ENCODE measurements at regions not wholly inside any gene's neighbourhood (a gene's known extent, or its start where the extent isn't known, plus 50 kb on each side); places are given as distances from the start of the nearest gene placed in this dataset.

- H3K27me3 ChIP-seq (ENCODE audit: control insufficient read depth in 2 of 2, insufficient read depth in 2 of 2, low read length in 2 of 2): peaks cover 3 to 4% of the 10 kb centered on the region in 2 donors
- Mint-ChIP-seq H3K4me3 (no peak overlapping the region), H3K27ac (no peak overlapping the region), H3K4me1 (peaks cover 4% of the 10 kb centered on the region), H3K9me3 (peaks cover 3 to 7% (median 5%) of the 10 kb centered on the region in 7 donors), H3K27me3 (ENCODE audit: low read depth in 3 of 3) (no peaks in the 10 kb centered on the region), H3K36me3 (peaks cover 0 to 2% of the 10 kb centered on the region in 2 donors)
- WGBS (ENCODE audit: insufficient coverage): 100% methylated on average over 1 of the region's 4 CpGs
- intact Hi-C loops (cut with micrococcal nuclease): loop anchor here in 1 of 2 donors (10.0 kb wide), 1 partner anchor 100 kb away; no protein-coding TSS in a partner anchor
- H3K4me1 ChIP-seq (ENCODE audit: control insufficient read depth in 1 of 2, insufficient read depth in 2 of 2, low read length in 2 of 2): no peaks in the 10 kb centered on the region
- no peak overlapping the region for H3K4me2 ChIP-seq (replicated peaks; ENCODE audit: extremely low read depth, low read length, poor library complexity, severe bottlenecking)
- H3K36me3 ChIP-seq (replicated peaks in 1 of 2; ENCODE audit: control insufficient read depth in 1 of 2, insufficient read depth in 2 of 2, low read length in 2 of 2): no peaks in the 10 kb centered on the region
- no peaks in the 10 kb centered on the region for H4K20me1 ChIP-seq (ENCODE audit: insufficient read depth, low read length)
- H3K27ac ChIP-seq (ENCODE audit: low read depth in 1 of 2, low read length in 2 of 2): no peak overlapping the region
- no peak for DNase-seq
- no peak overlapping the region for H3K9ac ChIP-seq (ENCODE audit: insufficient read depth, low read length, poor library complexity, severe bottlenecking)
- H3K79me2 ChIP-seq (ENCODE audit: insufficient read depth, low read length): no peaks in the 10 kb centered on the region
- peaks cover 0 to 7% of the 10 kb centered on the region in 2 donors for H3K9me3 ChIP-seq (replicated peaks in 1 of 2; ENCODE audit: control insufficient read depth in 1 of 2, insufficient read depth in 1 of 2, low read length in 2 of 2)
- no peak overlapping the region for H2AFZ ChIP-seq (ENCODE audit: insufficient read depth, low read depth, low read length, poor library complexity, severe bottlenecking)
- H3K4me3 ChIP-seq (replicated peaks in 1 of 3; ENCODE audit: low read depth in 2 of 3, low read length in 3 of 3): no peak overlapping the region
- TF ChIP-seq, protein P1, sequence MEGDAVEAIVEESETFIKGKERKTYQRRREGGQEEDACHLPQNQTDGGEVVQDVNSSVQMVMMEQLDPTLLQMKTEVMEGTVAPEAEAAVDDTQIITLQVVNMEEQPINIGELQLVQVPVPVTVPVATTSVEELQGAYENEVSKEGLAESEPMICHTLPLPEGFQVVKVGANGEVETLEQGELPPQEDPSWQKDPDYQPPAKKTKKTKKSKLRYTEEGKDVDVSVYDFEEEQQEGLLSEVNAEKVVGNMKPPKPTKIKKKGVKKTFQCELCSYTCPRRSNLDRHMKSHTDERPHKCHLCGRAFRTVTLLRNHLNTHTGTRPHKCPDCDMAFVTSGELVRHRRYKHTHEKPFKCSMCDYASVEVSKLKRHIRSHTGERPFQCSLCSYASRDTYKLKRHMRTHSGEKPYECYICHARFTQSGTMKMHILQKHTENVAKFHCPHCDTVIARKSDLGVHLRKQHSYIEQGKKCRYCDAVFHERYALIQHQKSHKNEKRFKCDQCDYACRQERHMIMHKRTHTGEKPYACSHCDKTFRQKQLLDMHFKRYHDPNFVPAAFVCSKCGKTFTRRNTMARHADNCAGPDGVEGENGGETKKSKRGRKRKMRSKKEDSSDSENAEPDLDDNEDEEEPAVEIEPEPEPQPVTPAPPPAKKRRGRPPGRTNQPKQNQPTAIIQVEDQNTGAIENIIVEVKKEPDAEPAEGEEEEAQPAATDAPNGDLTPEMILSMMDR (IDR thresholded peaks at IDR 0.05): no peak
Observed at GRCh38 chr3:107934808-107935207, 156.0 kb downstream of the CD47 start.

DNA sequence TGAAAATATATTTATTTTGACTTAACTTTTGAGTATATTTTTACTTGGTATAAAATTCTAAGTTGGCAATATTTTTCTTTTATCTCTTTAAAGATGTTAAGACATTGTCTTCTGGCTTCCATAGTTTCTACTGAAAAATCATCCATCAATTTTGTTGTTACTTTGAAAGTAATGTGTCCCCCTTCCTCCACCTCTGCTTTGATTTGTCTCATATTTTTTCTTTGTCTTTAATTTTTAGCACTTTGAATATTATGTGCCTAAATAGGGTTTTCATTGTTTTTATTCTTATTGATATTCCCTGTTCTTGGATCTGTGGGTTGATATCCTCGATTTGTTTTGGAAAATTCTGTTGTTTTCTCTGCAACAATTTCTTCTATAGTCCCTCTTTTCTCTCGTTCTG lies 157.4 kb downstream of the CD47 start:
- no CpG with 5 or more reads among the region's 2 CpGs for WGBS (ENCODE audit: insufficient coverage)
- H3K27me3 ChIP-seq (ENCODE audit: control insufficient read depth in 2 of 2, insufficient read depth in 2 of 2, low read length in 2 of 2): peaks cover 16 to 17% of the 10 kb centered on the region in 2 donors
- DNase-seq: no peak
- H3K9ac ChIP-seq (ENCODE audit: insufficient read depth, low read length, poor library complexity, severe bottlenecking): no peak overlapping the region
- no peak overlapping the region for H3K27ac ChIP-seq (ENCODE audit: low read depth in 1 of 2, low read length in 2 of 2)
- TF ChIP-seq, protein P1 (IDR thresholded peaks at IDR 0.05): no peak
- no peak overlapping the region for H3K4me3 ChIP-seq (replicated peaks in 1 of 3; ENCODE audit: low read depth in 2 of 3, low read length in 3 of 3)
- no peaks in the 10 kb centered on the region for H3K36me3 ChIP-seq (replicated peaks in 1 of 2; ENCODE audit: control insufficient read depth in 1 of 2, insufficient read depth in 2 of 2, low read length in 2 of 2)
- peaks cover 0 to 7% of the 10 kb centered on the region in 2 donors for H3K9me3 ChIP-seq (replicated peaks in 1 of 2; ENCODE audit: control insufficient read depth in 1 of 2, insufficient read depth in 1 of 2, low read length in 2 of 2)
- no peak overlapping the region for H2AFZ ChIP-seq (ENCODE audit: insufficient read depth, low read depth, low read length, poor library complexity, severe bottlenecking)
- intact Hi-C loops (cut with micrococcal nuclease): loop anchor here in 1 of 2 donors (10.0 kb wide), 1 partner anchor 101 kb away; no protein-coding TSS in a partner anchor
- Mint-ChIP-seq H3K36me3 (peaks cover 0 to 2% of the 10 kb centered on the region in 2 donors), H3K4me1 (peaks cover 4% of the 10 kb centered on the region), H3K9me3 (peaks cover 3 to 7% (median 5%) of the 10 kb centered on the region in 7 donors), H3K27me3 (ENCODE audit: low read depth in 3 of 3) (peaks cover under 1% of the 10 kb centered on the region in 3 donors), H3K4me3 (no peak overlapping the region), H3K27ac (no peak overlapping the region)
- H3K4me2 ChIP-seq (replicated peaks; ENCODE audit: extremely low read depth, low read length, poor library complexity, severe bottlenecking): no peak overlapping the region
- no peaks in the 10 kb centered on the region for H4K20me1 ChIP-seq (ENCODE audit: insufficient read depth, low read length)
- H3K4me1 ChIP-seq (ENCODE audit: control insufficient read depth in 1 of 2, insufficient read depth in 2 of 2, low read length in 2 of 2): no peaks in the 10 kb centered on the region
- H3K79me2 ChIP-seq (ENCODE audit: insufficient read depth, low read length): no peaks in the 10 kb centered on the region
